ENCODE measurements at regions not wholly inside any gene's neighbourhood (a gene's known extent, or its start where the extent isn't known, plus 50 kb on each side); places are given as distances from the start of the nearest gene placed in this dataset.

GRCh38 chr6:6483733-6484132 lies 104.8 kb upstream of the LY86 start:
- TF ChIP-seq CTCF (conservative IDR thresholded peaks at IDR 0.05) (no peak), ZFX (IDR thresholded peaks at IDR 0.05) (no peak)
